AG04450 (cell line): ENCODE measurements at regions not wholly inside any gene's neighbourhood (a gene's known extent, or its start where the extent isn't known, plus 50 kb on each side); places are given as distances from the start of the nearest gene placed in this dataset.

Experiments used
- CTCF ChIA-PET: fragments of 300-600, 350-600 bp; formaldehyde crosslinking; extraction: SDS; loops from one replicate; lab custom pipeline; 2022; ENCODE audit warnings: antibody characterized with exemption, inconsistent platforms; lab: Charles Lee
- POLR2A ChIA-PET: fragments of 350-600 bp; formaldehyde crosslinking; extraction: SDS; loops from one replicate; lab custom pipeline; 2021; ENCODE audit warnings: antibody characterized with exemption, inconsistent platforms; lab: Yijun Ruan, JAX
- DNase-seq: peaks from one replicate; pipeline ENCODE4 v3.0.0-alpha.2; 2011; ENCODE audit warnings: low read depth, low spot score
- H3K27ac ChIP-seq: one replicate; pipeline ENCODE4 v1.5.1; 2012; ENCODE audit warnings: low read depth, low read length, control low read depth
- H3K27me3 ChIP-seq: one replicate; pipeline ENCODE4 v1.6.0; 2012; ENCODE audit warnings: low read length; ENCODE audit not compliant: control insufficient read depth, insufficient read depth
- H3K4me3 ChIP-seq: 2 replicates; pipeline ENCODE4 v1.5.1; 2011; ENCODE audit warnings: mild to moderate bottlenecking, low read depth, low read length, control low read depth
- H3K9me3 ChIP-seq: 2 replicates; pipeline ENCODE4 v1.5.1; 2012; ENCODE audit warnings: low read length; ENCODE audit not compliant: control insufficient read depth, insufficient read depth
- TF ChIP-seq, protein P1 (sequence below): IDR thresholded peaks from 2 replicates; pipeline ENCODE4 v1.5.1; 2011; ENCODE audit warnings: low read depth, low read length, control low read depth, inconsistent platforms

DNA sequence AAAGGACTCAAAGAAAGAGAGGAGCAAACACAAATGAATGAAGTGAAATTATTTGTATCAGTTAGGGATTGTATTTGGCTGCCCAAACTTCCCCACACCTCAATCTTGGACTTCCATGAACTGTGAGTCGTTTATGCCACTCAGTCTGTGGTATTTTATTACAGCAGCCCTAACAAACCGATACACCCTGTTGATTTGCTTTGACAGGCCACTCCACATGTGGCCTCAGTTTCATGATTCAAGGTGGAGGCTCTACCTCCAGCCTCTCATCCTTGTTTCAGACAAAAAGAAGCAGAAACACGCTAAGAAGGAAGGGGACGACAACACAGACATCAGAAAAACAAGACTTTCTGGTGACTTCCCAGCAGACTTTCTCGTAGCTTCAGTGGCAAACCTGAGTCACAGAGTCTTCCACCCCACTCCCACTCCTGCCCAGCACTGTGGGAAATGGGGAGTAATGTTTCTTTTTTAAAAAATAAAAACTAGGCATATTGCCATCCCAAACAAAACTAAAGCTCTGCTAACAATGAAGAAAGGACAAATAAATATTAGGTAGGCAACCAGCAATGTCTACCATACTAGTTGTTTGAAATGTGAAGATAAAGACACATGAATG, 52.2 kb upstream of the ABCA1 start:
- Histone ChIP-seq H3K4me3 (no peak overlapping the region), H3K27ac (no peak overlapping the region), H3K9me3 (no peaks in the 10 kb centered on the region), H3K27me3 (no peaks in the 10 kb centered on the region)
- ChIA-PET CTCF (interaction anchor here (1.2 kb wide), 1 partner anchor 11 kb away, joined by 5 read pairs; no protein-coding TSS in a partner anchor), POLR2A (interaction anchor here (0.6 kb wide), 1 partner anchor 25 kb away, joined by 3 read pairs; no protein-coding TSS in a partner anchor)
- TF ChIP-seq, protein P1, sequence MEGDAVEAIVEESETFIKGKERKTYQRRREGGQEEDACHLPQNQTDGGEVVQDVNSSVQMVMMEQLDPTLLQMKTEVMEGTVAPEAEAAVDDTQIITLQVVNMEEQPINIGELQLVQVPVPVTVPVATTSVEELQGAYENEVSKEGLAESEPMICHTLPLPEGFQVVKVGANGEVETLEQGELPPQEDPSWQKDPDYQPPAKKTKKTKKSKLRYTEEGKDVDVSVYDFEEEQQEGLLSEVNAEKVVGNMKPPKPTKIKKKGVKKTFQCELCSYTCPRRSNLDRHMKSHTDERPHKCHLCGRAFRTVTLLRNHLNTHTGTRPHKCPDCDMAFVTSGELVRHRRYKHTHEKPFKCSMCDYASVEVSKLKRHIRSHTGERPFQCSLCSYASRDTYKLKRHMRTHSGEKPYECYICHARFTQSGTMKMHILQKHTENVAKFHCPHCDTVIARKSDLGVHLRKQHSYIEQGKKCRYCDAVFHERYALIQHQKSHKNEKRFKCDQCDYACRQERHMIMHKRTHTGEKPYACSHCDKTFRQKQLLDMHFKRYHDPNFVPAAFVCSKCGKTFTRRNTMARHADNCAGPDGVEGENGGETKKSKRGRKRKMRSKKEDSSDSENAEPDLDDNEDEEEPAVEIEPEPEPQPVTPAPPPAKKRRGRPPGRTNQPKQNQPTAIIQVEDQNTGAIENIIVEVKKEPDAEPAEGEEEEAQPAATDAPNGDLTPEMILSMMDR: no peak
- DNase-seq: no peak

DNA sequence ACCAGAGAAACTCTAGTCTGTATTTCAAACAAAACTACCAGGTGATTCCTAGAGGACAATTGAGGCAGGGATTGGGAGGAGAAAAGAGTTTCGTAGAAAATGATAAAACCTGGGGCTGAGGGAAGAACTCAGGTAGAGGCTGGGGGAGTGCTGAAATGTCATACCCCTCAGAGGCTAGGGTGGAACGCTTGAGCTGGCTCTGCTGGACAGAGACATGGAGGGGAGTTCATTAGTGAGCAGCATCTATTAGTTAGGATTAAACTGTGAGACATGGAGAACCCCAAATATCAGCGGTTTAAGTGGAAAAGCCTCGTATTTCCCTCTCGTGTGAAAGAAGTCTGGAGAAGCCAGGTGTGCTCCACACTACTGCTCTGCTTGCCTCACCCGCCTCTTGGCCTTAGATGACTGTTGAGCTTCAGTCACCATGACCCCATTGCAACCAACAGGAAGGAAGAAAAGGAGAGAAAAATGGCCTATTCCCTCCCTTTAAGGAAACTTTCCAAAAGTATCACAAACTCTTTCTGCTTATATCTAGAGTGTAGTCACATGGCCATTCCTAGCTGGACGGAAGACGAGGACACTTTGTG, 53.7 kb upstream of the ABCA1 start:
- TF ChIP-seq, protein P1: no peak
- Histone ChIP-seq H3K27ac (no peak overlapping the region), H3K9me3 (no peaks in the 10 kb centered on the region), H3K27me3 (no peaks in the 10 kb centered on the region), H3K4me3 (no peak overlapping the region)
- DNase-seq: no peak
- CTCF ChIA-PET: interaction anchor here (0.6 to 1.2 kb wide), 2 partner anchors 13 to 204 kb away, joined by 3 to 5 read pairs; no protein-coding TSS in a partner anchor
- POLR2A ChIA-PET: no interaction called here

DNA sequence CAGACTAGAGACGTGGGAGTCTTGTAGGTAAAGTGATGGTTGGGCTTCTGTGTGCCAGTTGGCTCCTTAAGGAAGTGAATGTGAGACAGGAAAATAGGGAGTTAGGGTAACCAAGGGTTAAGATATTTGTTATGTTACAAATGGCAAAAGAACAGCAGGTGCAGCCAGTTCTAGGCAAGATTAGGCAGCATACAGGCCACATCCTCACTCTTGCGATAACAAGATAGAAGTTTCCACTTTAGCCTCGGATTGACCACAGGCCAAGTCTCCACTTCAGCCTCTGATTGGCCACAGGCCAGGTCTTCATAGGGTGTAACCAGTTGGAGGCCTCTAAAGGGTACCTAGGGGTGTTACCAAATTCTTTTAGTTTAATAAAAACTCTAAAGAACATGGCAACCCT, 54.6 kb upstream of the ABCA1 start:
- POLR2A ChIA-PET: no interaction called here
- H3K27ac ChIP-seq: no peak overlapping the region
- H3K9me3 ChIP-seq: no peaks in the 10 kb centered on the region
- H3K27me3 ChIP-seq: no peaks in the 10 kb centered on the region
- no peak for DNase-seq
- no peak overlapping the region for H3K4me3 ChIP-seq
- TF ChIP-seq, protein P1: no peak
- CTCF ChIA-PET: no interaction called here

DNA sequence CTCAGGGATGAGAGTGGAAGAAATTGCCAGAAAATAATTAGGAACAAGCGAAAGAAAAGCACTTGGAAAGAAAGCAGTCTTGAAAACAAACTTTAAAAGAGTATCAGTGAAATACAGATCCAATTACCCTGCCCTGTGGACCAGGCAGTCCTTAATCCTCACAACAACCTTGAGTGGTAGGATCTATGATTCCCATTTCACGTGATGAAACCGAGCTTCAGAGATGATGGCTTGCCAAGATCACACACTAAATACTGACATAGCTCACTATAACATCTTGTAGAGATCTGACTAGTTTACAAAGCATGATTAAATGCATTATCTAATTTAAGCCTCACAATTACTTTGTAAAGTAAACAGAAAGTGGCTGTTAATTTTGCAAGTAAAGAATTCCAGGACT, 55.5 kb upstream of the ABCA1 start:
- TF ChIP-seq, protein P1: no peak
- no peak overlapping the region for H3K4me3 ChIP-seq
- H3K27ac ChIP-seq: no peak overlapping the region
- ChIA-PET CTCF (interaction anchor here (1.0 kb wide), 1 partner anchor 433 kb away, joined by 3 read pairs; no protein-coding TSS in a partner anchor), POLR2A (no interaction called here)
- no peak for DNase-seq
- H3K27me3 ChIP-seq: no peaks in the 10 kb centered on the region
- no peaks in the 10 kb centered on the region for H3K9me3 ChIP-seq

DNA sequence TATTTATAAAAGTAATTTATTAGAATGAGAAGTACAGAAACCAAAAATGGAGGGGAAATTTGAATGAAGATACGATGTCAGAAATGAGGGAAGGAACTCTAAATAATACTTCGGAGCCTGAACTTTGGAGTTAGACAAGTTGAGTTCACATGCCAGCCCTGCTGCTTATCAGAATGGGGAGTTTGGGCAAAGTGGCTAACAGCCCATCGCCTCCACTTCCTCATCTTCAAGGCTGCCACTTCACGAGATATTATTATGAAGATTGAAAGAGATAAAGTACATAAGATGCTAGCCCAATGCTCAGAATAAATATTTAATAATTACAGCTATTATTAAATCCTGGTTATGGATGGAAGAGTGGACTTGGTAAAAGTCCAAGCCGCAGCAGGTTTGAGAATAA, 56.2 kb upstream of the ABCA1 start:
- TF ChIP-seq, protein P1: no peak
- ChIA-PET CTCF (interaction anchor here (1.0 kb wide), 1 partner anchor 432 kb away, joined by 3 read pairs; no protein-coding TSS in a partner anchor), POLR2A (no interaction called here)
- DNase-seq: no peak
- Histone ChIP-seq H3K4me3 (no peak overlapping the region), H3K27ac (no peak overlapping the region), H3K9me3 (no peaks in the 10 kb centered on the region), H3K27me3 (no peaks in the 10 kb centered on the region)
